Right lobe of liver (tissue), 6 donors: ENCODE measurements at regions not wholly inside any gene's neighbourhood (a gene's known extent, or its start where the extent isn't known, plus 50 kb on each side); places are given as distances from the start of the nearest gene placed in this dataset.

Source experiments
- ATAC-seq, 4 donors: fragments of 200-7000 bp; cut with Tn5 transposase; one replicate each; pipeline ENCODE4 v1.9.1; 2020; ENCODE audit warnings: mild to moderate bottlenecking in 4 of 4, moderate library complexity in 4 of 4
- DNase-seq, 3 donors: peaks; one replicate each; pipeline ENCODE4 v3.0.0-alpha.2; 2020
- H3K27ac ChIP-seq, 3 donors: fragments of 200-600 bp; one replicate each; pipeline ENCODE4 v1.8.0; 2022
- H3K27me3 ChIP-seq, 2 donors: fragments of 200-600 bp; one replicate each; pipeline ENCODE4 v1.8.0; 2022
- H3K36me3 ChIP-seq, 4 donors: fragments of 200-600 bp; sonication (generic) in 1 of 4; one replicate each; pipeline versions ENCODE4 v1.5.1 to v1.8.0; 2017 to 2022; ENCODE audit warnings: control low read depth in 1 of 4
- H3K4me1 ChIP-seq, 4 donors: fragments of 200-600 bp; sonication (generic) in 1 of 4; one replicate each; pipeline versions ENCODE4 v1.5.1 to v1.8.0; 2017 to 2022; ENCODE audit warnings: control low read depth in 1 of 4
- H3K4me3 ChIP-seq, 3 donors: fragments of 200-600 bp; one replicate each; pipeline ENCODE4 v1.8.0; 2022
- H3K9me3 ChIP-seq, 4 donors: fragments of 200-600 bp; sonication (generic) in 1 of 4; one replicate each; pipeline versions ENCODE4 v1.5.1 to v1.8.0; 2017 to 2022; ENCODE audit warnings: control low read depth in 1 of 4
- POLR2A ChIP-seq: fragments of 450-650 bp; IDR thresholded peaks from one replicate; pipeline ENCODE4 v1.6.1; 2017; ENCODE audit warnings: antibody characterized with exemption, mild to moderate bottlenecking
- WGBS: methylation state at CpG from one replicate; pipeline ENCODE4 v1.1.6; 2018; ENCODE audit warnings: low coverage, low lambda C conversion rate; ENCODE audit not compliant: insufficient coverage; ENCODE audit errors: missing lambda C conversion rate; 5-methylcytosine and 5-hydroxymethylcytosine counted together
- intact Hi-C, 2 donors: fragments of 100-400 bp; cut with DNase I; formaldehyde crosslinking; loops; one replicate each; pipeline versions ENCODE4 v1.11.2 to v1.14.1; 2022
- TF ChIP-seq, protein P1 (sequence below), 4 donors: fragments of 200-600 bp in 3 of 4; fragments of 450-650 bp in 1 of 4; IDR thresholded peaks; one replicate each; pipeline versions ENCODE4 v1.5.1 to v1.8.0; 2016 to 2022; ENCODE audit warnings: antibody characterized with exemption in 4 of 4, mild to moderate bottlenecking in 2 of 4
- donor health status: DM: no; HTN: yes; CAD: no.
- donor health status: DM: no; HTN: no; CAD: no.
- donor health status: DM: no; HTN: no; CAD: no.
- donor health status: DM: no; HTN: yes; CAD: no.
- donor health status: DM: no; HTN: yes; CAD: no.

DNA sequence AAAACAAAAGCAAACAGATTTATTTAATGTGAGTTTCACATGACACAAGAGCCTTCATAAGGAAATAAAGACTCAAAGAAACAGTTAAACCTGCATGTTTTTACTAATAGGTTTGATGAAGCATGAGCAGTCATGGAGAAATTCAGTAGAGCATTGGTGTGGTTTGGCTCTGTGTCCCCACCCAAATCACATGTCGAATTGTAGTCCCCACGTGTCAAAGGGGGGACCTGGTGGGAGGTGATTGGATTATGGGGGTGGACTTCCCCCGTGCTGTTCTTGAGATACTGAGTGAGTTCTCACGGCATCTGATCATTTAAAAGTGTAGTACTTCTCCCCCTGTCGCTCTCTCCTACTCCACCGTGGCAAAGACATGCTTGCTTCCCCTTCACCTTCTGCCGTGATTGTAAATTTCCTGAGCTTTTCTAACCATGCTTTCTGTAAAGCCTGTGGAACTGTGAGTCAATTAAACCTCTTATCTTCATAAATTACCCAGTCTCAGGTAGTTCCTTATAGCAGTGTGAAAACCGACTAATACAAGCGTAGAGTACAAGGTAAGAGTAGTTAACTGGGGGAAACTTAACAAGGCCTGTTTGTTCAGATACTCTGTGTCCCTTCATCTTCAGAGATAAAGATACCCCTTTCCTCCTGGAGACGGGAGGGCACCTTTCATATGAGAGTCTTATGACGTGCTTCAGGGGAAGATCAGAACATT is 354.8 kb downstream of the SIPA1L2 start:
- intact Hi-C loops = no loop called here

DNA sequence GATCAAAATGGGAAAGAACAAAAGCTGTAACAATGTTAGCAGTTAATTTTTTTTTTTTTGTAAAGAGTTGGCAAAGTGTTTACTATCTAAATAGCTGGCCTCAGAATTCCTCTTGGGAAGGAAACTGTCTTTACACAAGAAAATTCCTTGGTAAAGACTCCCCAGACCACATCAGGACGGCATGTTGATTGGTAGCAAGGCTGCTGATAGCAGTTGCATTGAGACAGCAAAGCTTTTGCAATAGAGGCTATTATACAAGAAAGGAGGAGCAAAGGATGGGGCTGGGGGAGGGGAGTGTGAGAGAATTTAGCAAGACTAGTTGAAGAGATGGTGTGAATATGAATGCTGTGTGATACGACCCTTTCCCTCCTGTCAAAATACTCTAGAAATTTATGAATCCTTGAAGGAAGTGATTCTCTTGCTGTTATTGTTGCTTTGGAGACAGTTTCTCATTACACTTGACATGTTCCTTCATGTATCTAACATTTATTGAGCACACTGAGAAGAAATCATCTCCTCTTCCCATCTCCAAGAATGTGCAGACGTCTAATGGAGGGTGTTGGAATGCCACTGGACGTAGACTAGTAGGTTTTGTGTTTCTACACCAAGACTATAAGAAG is 355.6 kb downstream of the SIPA1L2 start:
- Histone ChIP-seq H3K27ac (no peak overlapping the region), H3K4me1 (no peaks in the 10 kb centered on the region), H3K9me3 (no peaks in the 10 kb centered on the region), H3K27me3 (no peaks in the 10 kb centered on the region), H3K36me3 (no peaks in the 10 kb centered on the region), H3K4me3 (no peak overlapping the region)
- WGBS = 56% methylated on average over 4 of the region's 4 CpGs
- no peak for DNase-seq
- no peak for ATAC-seq
- TF ChIP-seq, protein P1, sequence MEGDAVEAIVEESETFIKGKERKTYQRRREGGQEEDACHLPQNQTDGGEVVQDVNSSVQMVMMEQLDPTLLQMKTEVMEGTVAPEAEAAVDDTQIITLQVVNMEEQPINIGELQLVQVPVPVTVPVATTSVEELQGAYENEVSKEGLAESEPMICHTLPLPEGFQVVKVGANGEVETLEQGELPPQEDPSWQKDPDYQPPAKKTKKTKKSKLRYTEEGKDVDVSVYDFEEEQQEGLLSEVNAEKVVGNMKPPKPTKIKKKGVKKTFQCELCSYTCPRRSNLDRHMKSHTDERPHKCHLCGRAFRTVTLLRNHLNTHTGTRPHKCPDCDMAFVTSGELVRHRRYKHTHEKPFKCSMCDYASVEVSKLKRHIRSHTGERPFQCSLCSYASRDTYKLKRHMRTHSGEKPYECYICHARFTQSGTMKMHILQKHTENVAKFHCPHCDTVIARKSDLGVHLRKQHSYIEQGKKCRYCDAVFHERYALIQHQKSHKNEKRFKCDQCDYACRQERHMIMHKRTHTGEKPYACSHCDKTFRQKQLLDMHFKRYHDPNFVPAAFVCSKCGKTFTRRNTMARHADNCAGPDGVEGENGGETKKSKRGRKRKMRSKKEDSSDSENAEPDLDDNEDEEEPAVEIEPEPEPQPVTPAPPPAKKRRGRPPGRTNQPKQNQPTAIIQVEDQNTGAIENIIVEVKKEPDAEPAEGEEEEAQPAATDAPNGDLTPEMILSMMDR (IDR thresholded peaks at IDR 0.05) = no peak
- TF ChIP-seq POLR2A = no peak
- intact Hi-C loops = no loop called here

More for the DNA sequence above, 354.8 kb downstream of the SIPA1L2 start:
- no peak overlapping the region for H3K27ac ChIP-seq
- no peaks in the 10 kb centered on the region for H3K9me3 ChIP-seq
- H3K4me1 ChIP-seq = no peaks in the 10 kb centered on the region
- DNase-seq (no peak), ATAC-seq (no peak)
- H3K4me3 ChIP-seq = no peak overlapping the region
- no peaks in the 10 kb centered on the region for H3K36me3 ChIP-seq
- TF ChIP-seq POLR2A = no peak
- TF ChIP-seq, protein P1 (IDR thresholded peaks at IDR 0.05) = no peak
- H3K27me3 ChIP-seq = no peaks in the 10 kb centered on the region
- 67% methylated on average over 10 of the region's 11 CpGs for WGBS

DNA sequence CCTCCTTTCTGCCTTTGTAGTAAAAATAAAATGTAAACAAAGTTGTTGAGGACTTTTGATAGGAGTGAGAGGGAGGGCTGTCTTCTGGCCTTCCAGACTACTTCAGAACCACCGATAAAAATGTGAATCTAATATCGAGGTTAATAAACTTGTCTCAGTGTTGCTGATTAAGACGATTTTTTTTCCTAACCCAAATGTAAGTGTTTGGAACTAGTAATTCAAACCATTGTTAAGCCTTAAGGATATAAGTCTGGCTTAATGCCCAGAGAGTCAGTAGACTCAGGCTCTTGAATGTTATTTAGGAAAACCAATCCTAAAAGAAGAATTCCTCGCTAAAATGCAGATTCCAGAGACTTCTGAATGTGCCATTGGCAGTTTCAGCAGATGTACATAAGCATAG is 356.9 kb downstream of the SIPA1L2 start:
- H3K27ac ChIP-seq = no peak overlapping the region
- no peaks in the 10 kb centered on the region for H3K9me3 ChIP-seq
- WGBS = 44% methylated on average over 4 of the region's 4 CpGs
- H3K27me3 ChIP-seq = no peaks in the 10 kb centered on the region
- ATAC-seq (no peak), DNase-seq (no peak)
- no peaks in the 10 kb centered on the region for H3K36me3 ChIP-seq
- no peaks in the 10 kb centered on the region for H3K4me1 ChIP-seq
- no peak overlapping the region for H3K4me3 ChIP-seq
- intact Hi-C loops = no loop called here
- TF ChIP-seq, protein P1 (IDR thresholded peaks at IDR 0.05) = no peak
- no peak for TF ChIP-seq POLR2A

DNA sequence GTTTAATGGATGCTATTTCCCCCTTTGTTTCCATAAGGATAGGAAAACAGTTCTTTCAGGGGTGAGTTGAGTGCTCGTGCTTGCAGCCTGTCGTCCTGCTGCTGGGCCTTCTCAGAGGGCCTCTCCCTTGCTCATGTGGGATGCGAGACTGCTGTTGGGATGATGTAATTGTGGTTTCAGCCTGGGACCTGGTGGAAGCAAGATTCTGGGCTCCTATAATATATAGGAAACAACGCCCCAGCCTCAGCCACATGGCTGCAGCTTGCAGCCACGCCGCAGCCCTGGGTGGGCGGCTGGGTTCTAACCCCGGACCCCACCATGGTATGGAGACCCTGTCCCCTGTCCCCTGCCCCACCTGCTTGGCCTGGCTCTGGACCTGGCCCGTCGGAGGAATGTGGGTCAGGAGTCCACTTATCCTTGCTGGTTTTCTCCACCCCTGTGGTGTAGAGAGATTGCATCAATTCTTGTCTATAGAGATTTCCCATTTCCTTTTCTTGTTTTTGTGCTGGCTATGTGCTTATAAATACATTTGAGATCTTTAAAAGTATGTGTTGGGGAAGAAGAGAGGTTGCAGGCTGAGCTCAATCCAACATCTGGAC is 357.8 kb downstream of the SIPA1L2 start:
- no peaks in the 10 kb centered on the region for H3K36me3 ChIP-seq
- H3K27me3 ChIP-seq = no peaks in the 10 kb centered on the region
- no peak overlapping the region for H3K4me3 ChIP-seq
- no peak overlapping the region for H3K27ac ChIP-seq
- 54% methylated on average over 6 of the region's 10 CpGs for WGBS
- H3K4me1 ChIP-seq = no peaks in the 10 kb centered on the region
- no peaks in the 10 kb centered on the region for H3K9me3 ChIP-seq
- DNase-seq (no peak), ATAC-seq (no peak)
- intact Hi-C loops = no loop called here
- TF ChIP-seq, protein P1 (IDR thresholded peaks at IDR 0.05) = no peak
- no peak for TF ChIP-seq POLR2A
